B cell (primary cell): ENCODE measurements at regions not wholly inside any gene's neighbourhood (a gene's known extent, or its start where the extent isn't known, plus 50 kb on each side); places are given as distances from the start of the nearest gene placed in this dataset.

ENCODE experiments used
- ATAC-seq: fragments of 200-7000 bp; cut with Tn5 transposase; one replicate; pipeline ENCODE4 v1.10.0; 2021; ENCODE audit warnings: low read depth, mild to moderate bottlenecking, moderate number of reproducible peaks, moderate library complexity
- CTCF ChIA-PET: fragments of 350-600 bp; sonication (Branson Sonifier 250); formaldehyde crosslinking; loops from one replicate; lab custom pipeline; 2021; ENCODE audit warnings: antibody characterized with exemption, inconsistent platforms; lab: Charles Lee
- POLR2A ChIA-PET: fragments of 350-600 bp; sonication (Branson Sonifier 250); formaldehyde crosslinking; loops from one replicate; lab custom pipeline; 2021; ENCODE audit warnings: antibody characterized with exemption; lab: Charles Lee
- DNase-seq: peaks from one replicate; pipeline ENCODE4 v3.0.0; 2013
- H2AFZ ChIP-seq: 2 replicates; pipeline ENCODE4 v1.6.1; 2012; ENCODE audit warnings: mild to moderate bottlenecking, low read depth, low read length; ENCODE audit not compliant: insufficient read depth, poor library complexity, severe bottlenecking
- H3K27ac ChIP-seq, 2 donors: 1 replicate in 1 of 2; 2 replicates in 1 of 2; pipeline ENCODE4 v1.5.1; 2012 to 2013; ENCODE audit warnings: low read length in 2 of 2, mild to moderate bottlenecking in 2 of 2, moderate library complexity in 1 of 2
- H3K27me3 ChIP-seq, 4 experiments: fragments of 200-600 bp in 1 of 4; sonication (generic) in 1 of 4; replicated peaks in 1 of 4; 1 replicate in 2 of 4; 2 replicates in 2 of 4; pipeline versions ENCODE4 v1.6.1 to v1.7.0; 2013 to 2016; ENCODE audit warnings: low read length in 3 of 4, mild to moderate bottlenecking in 2 of 4, mixed read lengths in 1 of 4, moderate library complexity in 1 of 4; ENCODE audit not compliant: insufficient read depth in 4 of 4, control insufficient read depth in 3 of 4; ENCODE audit errors: control extremely low read depth in 1 of 4
- H3K36me3 ChIP-seq, 2 experiments: replicated peaks in 1 of 2; 1 replicate in 1 of 2; 2 replicates in 1 of 2; pipeline versions ENCODE4 v1.6.1 to v1.7.1; 2013; ENCODE audit warnings: low read length in 1 of 2; ENCODE audit not compliant: insufficient read depth in 2 of 2, control insufficient read depth in 1 of 2; ENCODE audit errors: control extremely low read depth in 1 of 2, extremely low read depth in 1 of 2
- H3K4me1 ChIP-seq, 2 donors: fragments of 200-600 bp in 1 of 2; sonication (generic) in 1 of 2; 1 replicate in 1 of 2; 2 replicates in 1 of 2; pipeline versions ENCODE4 v1.5.1 to v1.6.1; 2013 to 2017; ENCODE audit warnings: low read length in 2 of 2; ENCODE audit not compliant: control insufficient read depth in 2 of 2, insufficient read depth in 2 of 2
- H3K4me2 ChIP-seq: replicated peaks from 2 replicates; pipeline ENCODE3; 2012; ENCODE audit warnings: mild to moderate bottlenecking, low read depth, low read length; ENCODE audit not compliant: poor library complexity, severe bottlenecking
- H3K4me3 ChIP-seq, 5 experiments: fragments of 200-600 bp in 1 of 5; sonication (generic) in 1 of 5; 1 replicate in 3 of 5; 2 replicates in 2 of 5; pipeline versions ENCODE4 v1.5.1 to v1.7.0; 2011 to 2016; ENCODE audit warnings: low read length in 4 of 5, mild to moderate bottlenecking in 4 of 5, low read depth in 2 of 5, control low read depth in 1 of 5, moderate library complexity in 1 of 5; ENCODE audit not compliant: insufficient read depth in 1 of 5; ENCODE audit errors: control extremely low read depth in 1 of 5, extremely low read depth in 1 of 5
- H3K79me2 ChIP-seq: fragments of 200-600 bp; sonication (generic); one replicate; pipeline ENCODE4 v1.6.0; 2016; ENCODE audit warnings: low read length; ENCODE audit not compliant: control insufficient read depth, insufficient read depth
- H3K9ac ChIP-seq: fragments of 200-600 bp; sonication (generic); 2 replicates; pipeline ENCODE4 v1.6.1; 2017; ENCODE audit warnings: mild to moderate bottlenecking, low read length, moderate library complexity
- H3K9me3 ChIP-seq, 3 donors: one replicate each; pipeline versions ENCODE4 v1.6.1 to v1.7.1; 2013; ENCODE audit warnings: low read length in 2 of 3; ENCODE audit not compliant: control insufficient read depth in 2 of 3, insufficient read depth in 1 of 3; ENCODE audit errors: control extremely low read depth in 1 of 3
- H4K20me1 ChIP-seq: 2 replicates; pipeline ENCODE4 v1.6.0; 2012; ENCODE audit warnings: mild to moderate bottlenecking, low read length; ENCODE audit not compliant: insufficient read depth, control insufficient read depth, poor library complexity, severe bottlenecking
- H3K27ac Mint-ChIP-seq: one replicate; pipeline ENCODE4 v1.8.0; 2021; ENCODE audit warnings: mixed read lengths
- H3K27me3 Mint-ChIP-seq: one replicate; pipeline ENCODE4 v1.8.0; 2021; ENCODE audit warnings: mixed read lengths
- H3K4me1 Mint-ChIP-seq: one replicate; pipeline ENCODE4 v1.8.0; 2021; ENCODE audit warnings: mixed read lengths
- H3K4me3 Mint-ChIP-seq: one replicate; pipeline ENCODE4 v1.8.0; 2021; ENCODE audit warnings: mixed read lengths
- H3K9me3 Mint-ChIP-seq: one replicate; pipeline ENCODE4 v1.8.0; 2022; ENCODE audit warnings: mixed read lengths; ENCODE audit not compliant: insufficient read depth
- EZH2 ChIP-seq: IDR thresholded peaks from 2 replicates; pipeline ENCODE4 v1.6.1; 2012; ENCODE audit warnings: borderline replicate concordance, low read depth, mild to moderate bottlenecking, moderate library complexity, low read length; ENCODE audit not compliant: insufficient read depth, poor library complexity, severe bottlenecking
- WGBS: methylation state at CpG from one replicate; pipeline ENCODE4 v1.1.5; 2013; ENCODE audit warnings: missing lambda C conversion rate; ENCODE audit not compliant: insufficient coverage; 5-methylcytosine and 5-hydroxymethylcytosine counted together
- intact Hi-C: fragments of 100-400 bp; cut with micrococcal nuclease; formaldehyde crosslinking; loops from one replicate; pipeline ENCODE4 v1.10.0; 2022
- TF ChIP-seq, protein P1 (sequence below): fragments of 200-600 bp; IDR thresholded peaks from one replicate; pipeline ENCODE4 v1.8.0; 2022; ENCODE audit warnings: antibody characterized with exemption, mild to moderate bottlenecking

- TF ChIP-seq EZH2, result no peak
- TF ChIP-seq, protein P1, sequence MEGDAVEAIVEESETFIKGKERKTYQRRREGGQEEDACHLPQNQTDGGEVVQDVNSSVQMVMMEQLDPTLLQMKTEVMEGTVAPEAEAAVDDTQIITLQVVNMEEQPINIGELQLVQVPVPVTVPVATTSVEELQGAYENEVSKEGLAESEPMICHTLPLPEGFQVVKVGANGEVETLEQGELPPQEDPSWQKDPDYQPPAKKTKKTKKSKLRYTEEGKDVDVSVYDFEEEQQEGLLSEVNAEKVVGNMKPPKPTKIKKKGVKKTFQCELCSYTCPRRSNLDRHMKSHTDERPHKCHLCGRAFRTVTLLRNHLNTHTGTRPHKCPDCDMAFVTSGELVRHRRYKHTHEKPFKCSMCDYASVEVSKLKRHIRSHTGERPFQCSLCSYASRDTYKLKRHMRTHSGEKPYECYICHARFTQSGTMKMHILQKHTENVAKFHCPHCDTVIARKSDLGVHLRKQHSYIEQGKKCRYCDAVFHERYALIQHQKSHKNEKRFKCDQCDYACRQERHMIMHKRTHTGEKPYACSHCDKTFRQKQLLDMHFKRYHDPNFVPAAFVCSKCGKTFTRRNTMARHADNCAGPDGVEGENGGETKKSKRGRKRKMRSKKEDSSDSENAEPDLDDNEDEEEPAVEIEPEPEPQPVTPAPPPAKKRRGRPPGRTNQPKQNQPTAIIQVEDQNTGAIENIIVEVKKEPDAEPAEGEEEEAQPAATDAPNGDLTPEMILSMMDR, result no peak
- no peaks in the 10 kb centered on the region for H3K27me3 ChIP-seq
- ChIA-PET POLR2A (no interaction called here), CTCF (no interaction called here)
- Mint-ChIP-seq H3K27me3 (no peaks in the 10 kb centered on the region), H3K4me3 (no peak overlapping the region), H3K4me1 (no peaks in the 10 kb centered on the region), H3K9me3 (peaks cover 2% of the 10 kb centered on the region), H3K27ac (no peak overlapping the region)
- DNase-seq (no peak), ATAC-seq (no peak)
- H2AFZ ChIP-seq, result no peak overlapping the region
- H3K27ac ChIP-seq, result no peak overlapping the region
- H3K9ac ChIP-seq, result no peak overlapping the region
- no peaks in the 10 kb centered on the region for H3K9me3 ChIP-seq
- 80% methylated on average over 1 of the region's 2 CpGs for WGBS
- H3K4me1 ChIP-seq, result no peaks in the 10 kb centered on the region
- H3K36me3 ChIP-seq, result no peaks in the 10 kb centered on the region
- H3K4me3 ChIP-seq, result no peak overlapping the region
- no peaks in the 10 kb centered on the region for H4K20me1 ChIP-seq
- intact Hi-C loops, result no loop called here
- no peaks in the 10 kb centered on the region for H3K79me2 ChIP-seq
- no peak overlapping the region for H3K4me2 ChIP-seq
These were observed 1286.4 kb downstream of the EPHA7 start for GRCh38 chr6:92132957-92133356.

- no peaks in the 10 kb centered on the region for H3K4me1 ChIP-seq
- Mint-ChIP-seq H3K27me3 (no peaks in the 10 kb centered on the region), H3K27ac (no peak overlapping the region), H3K9me3 (peaks cover 2% of the 10 kb centered on the region), H3K4me1 (no peaks in the 10 kb centered on the region), H3K4me3 (no peak overlapping the region)
- TF ChIP-seq EZH2, result no peak
- TF ChIP-seq, protein P1, result no peak
- no peaks in the 10 kb centered on the region for H3K36me3 ChIP-seq
- WGBS, result no CpG with 5 or more reads among the region's 4 CpGs
- ChIA-PET CTCF (no interaction called here), POLR2A (no interaction called here)
- DNase-seq (no peak), ATAC-seq (no peak)
- H3K9ac ChIP-seq, result no peak overlapping the region
- no peaks in the 10 kb centered on the region for H3K9me3 ChIP-seq
- no peak overlapping the region for H2AFZ ChIP-seq
- no peaks in the 10 kb centered on the region for H3K79me2 ChIP-seq
- H3K27me3 ChIP-seq, result no peaks in the 10 kb centered on the region
- no peak overlapping the region for H3K4me3 ChIP-seq
- H3K27ac ChIP-seq, result no peak overlapping the region
- no peaks in the 10 kb centered on the region for H4K20me1 ChIP-seq
- no peak overlapping the region for H3K4me2 ChIP-seq
- intact Hi-C loops, result no loop called here
These were observed 1286.9 kb downstream of the EPHA7 start for GRCh38 chr6:92132457-92132856.
